Mesenchymal stem cell (in vitro differentiated cells and primary cell): ENCODE measurements at regions not wholly inside any gene's neighbourhood (a gene's known extent, or its start where the extent isn't known, plus 50 kb on each side); places are given as distances from the start of the nearest gene placed in this dataset.

Experiments
- DNase-seq: peaks from one replicate; pipeline ENCODE4 v3.0.0-alpha.2; 2013
- H2AFZ ChIP-seq: one replicate; pipeline ENCODE4 v1.6.1; 2013; ENCODE audit warnings: low read depth, mild to moderate bottlenecking, control low read depth, inconsistent platforms, low read length, moderate library complexity
- H2AK5ac ChIP-seq: 2 replicates; pipeline ENCODE4 v1.6.1; 2013; ENCODE audit warnings: low read length, moderate library complexity, mild to moderate bottlenecking, inconsistent platforms; ENCODE audit not compliant: severe bottlenecking
- H2BK120ac ChIP-seq: one replicate; pipeline ENCODE4 v1.6.1; 2013; ENCODE audit warnings: low read depth, mild to moderate bottlenecking, inconsistent platforms, low read length, moderate library complexity
- H2BK12ac ChIP-seq, 2 experiments: one replicate each; pipeline ENCODE4 v1.6.1; 2013; ENCODE audit warnings: inconsistent platforms in 2 of 2, low read length in 2 of 2, mild to moderate bottlenecking in 2 of 2, moderate library complexity in 2 of 2, control low read depth in 1 of 2
- H2BK15ac ChIP-seq: one replicate; pipeline ENCODE4 v1.6.1; 2013; ENCODE audit warnings: mild to moderate bottlenecking, low read depth, inconsistent platforms; ENCODE audit not compliant: poor library complexity, severe bottlenecking
- H2BK5ac ChIP-seq: 2 replicates; pipeline ENCODE4 v1.6.1; 2013; ENCODE audit warnings: low read depth, mild to moderate bottlenecking, low read length, control low read depth, inconsistent platforms; ENCODE audit not compliant: poor library complexity, severe bottlenecking
- H3K14ac ChIP-seq, 2 experiments: one replicate each; pipeline ENCODE4 v1.6.1; 2013; ENCODE audit warnings: inconsistent platforms in 2 of 2, low read length in 2 of 2, control low read depth in 1 of 2, mild to moderate bottlenecking in 1 of 2, moderate library complexity in 1 of 2
- H3K18ac ChIP-seq, 2 experiments: one replicate each; pipeline ENCODE4 v1.6.1; 2013; ENCODE audit warnings: inconsistent platforms in 2 of 2, low read length in 2 of 2, control low read depth in 1 of 2, low read depth in 1 of 2, mild to moderate bottlenecking in 1 of 2
- H3K23ac ChIP-seq, 2 experiments: one replicate each; pipeline ENCODE4 v1.6.1; 2013; ENCODE audit warnings: inconsistent platforms in 2 of 2, low read length in 2 of 2, mild to moderate bottlenecking in 2 of 2, moderate library complexity in 2 of 2, control low read depth in 1 of 2
- H3K27ac ChIP-seq: 2 replicates; pipeline ENCODE4 v1.5.1; 2013; ENCODE audit warnings: mild to moderate bottlenecking, moderate library complexity, low read length, control low read depth, inconsistent platforms; ENCODE audit not compliant: poor library complexity, severe bottlenecking
- H3K27me3 ChIP-seq, 2 experiments: 2 replicates each; pipeline versions ENCODE4 v1.6.1 to v1.7.0; 2013; ENCODE audit warnings: low read length in 2 of 2, mild to moderate bottlenecking in 2 of 2, moderate library complexity in 2 of 2, control low read depth in 1 of 2, inconsistent platforms in 1 of 2; ENCODE audit not compliant: control insufficient read depth in 1 of 2, insufficient read depth in 1 of 2
- H3K36me3 ChIP-seq, 2 experiments: 2 replicates each; pipeline versions ENCODE4 v1.6.1 to v1.7.0; 2013; ENCODE audit warnings: low read length in 2 of 2, control low read depth in 1 of 2, inconsistent platforms in 1 of 2, low read depth in 1 of 2, mild to moderate bottlenecking in 1 of 2; ENCODE audit not compliant: insufficient read depth in 2 of 2, control insufficient read depth in 1 of 2
- H3K4ac ChIP-seq, 2 experiments: one replicate each; pipeline ENCODE4 v1.6.1; 2013; ENCODE audit warnings: inconsistent platforms in 2 of 2, low read length in 2 of 2, mild to moderate bottlenecking in 2 of 2, moderate library complexity in 2 of 2, control low read depth in 1 of 2, low read depth in 1 of 2
- H3K4me1 ChIP-seq: 2 replicates; pipeline ENCODE4 v1.6.1; 2013; ENCODE audit warnings: low read depth, low read length, control low read depth; ENCODE audit not compliant: control insufficient read depth, insufficient read depth
- H3K4me2 ChIP-seq: 2 replicates; pipeline ENCODE4 v1.6.1; 2013; ENCODE audit warnings: low read length, mild to moderate bottlenecking, inconsistent platforms; ENCODE audit not compliant: poor library complexity, severe bottlenecking
- H3K4me3 ChIP-seq, 2 experiments: 2 replicates each; pipeline versions ENCODE4 v1.5.1 to v1.7.0; 2013; ENCODE audit warnings: low read length in 2 of 2, mild to moderate bottlenecking in 2 of 2, control low read depth in 1 of 2, low read depth in 1 of 2; ENCODE audit not compliant: insufficient read depth in 1 of 2
- H3K79me1 ChIP-seq: replicated peaks from 2 replicates; pipeline ENCODE4 v1.6.1; 2013; ENCODE audit warnings: mild to moderate bottlenecking, control low read depth, low read length, inconsistent platforms; ENCODE audit not compliant: poor library complexity, severe bottlenecking
- H3K9ac ChIP-seq: 2 replicates; pipeline ENCODE4 v1.7.0; 2013; ENCODE audit warnings: mild to moderate bottlenecking, low read length, moderate library complexity
- H3K9me3 ChIP-seq: 2 replicates; pipeline ENCODE4 v1.7.0; 2013; ENCODE audit warnings: mild to moderate bottlenecking, low read length; ENCODE audit not compliant: control insufficient read depth
- H4K8ac ChIP-seq: one replicate; pipeline ENCODE4 v1.6.1; 2013; ENCODE audit warnings: inconsistent platforms, mild to moderate bottlenecking, low read length, moderate library complexity
- H4K91ac ChIP-seq: one replicate; pipeline ENCODE4 v1.6.1; 2013; ENCODE audit warnings: mild to moderate bottlenecking, low read length, inconsistent platforms
- WGBS: methylation state at CpG from one replicate; pipeline ENCODE4 v1.1.7; 2013; ENCODE audit warnings: mixed read lengths; 5-methylcytosine and 5-hydroxymethylcytosine counted together

DNA sequence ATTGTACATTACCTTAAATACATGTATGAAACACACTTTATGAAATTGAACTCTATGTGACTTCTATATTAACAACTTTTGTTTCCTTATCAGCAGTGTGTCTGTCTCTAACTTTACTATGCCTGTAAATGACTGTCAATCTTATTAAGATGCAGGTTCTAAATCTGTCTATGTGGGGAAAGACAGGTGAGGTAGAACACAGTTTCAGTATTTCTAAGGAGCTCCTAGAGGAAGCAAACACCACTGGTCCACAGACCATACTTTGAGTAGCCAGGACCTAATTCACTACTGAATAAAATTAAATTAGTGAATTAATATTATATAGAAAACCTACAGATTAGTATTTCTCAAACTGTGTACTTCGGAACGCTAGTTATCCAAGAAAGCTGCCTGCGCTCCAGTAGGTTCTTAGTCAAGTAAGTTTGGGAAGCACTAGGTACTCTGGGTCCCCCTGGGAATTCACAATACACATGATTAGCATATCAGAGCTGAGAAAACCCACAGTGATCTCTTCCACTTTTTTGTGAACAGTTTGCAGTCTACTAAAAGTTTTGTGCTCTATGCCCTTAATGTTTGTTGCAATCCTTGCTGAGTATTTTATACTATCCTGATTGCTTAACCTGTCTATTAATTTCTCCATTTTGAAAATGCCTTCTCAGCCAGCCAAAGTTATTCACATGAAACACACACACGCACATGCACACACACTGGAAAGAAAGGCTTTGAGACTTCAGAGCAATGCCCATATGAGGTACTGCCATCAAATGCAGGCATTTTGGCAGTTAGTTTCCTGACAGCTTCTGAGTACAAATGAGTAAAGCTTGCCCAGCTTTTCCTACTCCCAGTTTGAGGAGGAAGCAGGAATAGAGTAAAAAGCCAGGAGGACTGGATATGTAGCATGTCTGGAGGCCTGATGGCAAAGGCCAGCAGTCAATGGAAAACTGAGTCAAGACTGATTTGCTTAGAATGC lies 133.6 kb upstream of the CPEB2 start:
- WGBS = 84% methylated on average over 3 of the region's 4 CpGs
- no peaks in the 10 kb centered on the region for H3K36me3 ChIP-seq
- H2AK5ac ChIP-seq = no peak overlapping the region

DNA sequence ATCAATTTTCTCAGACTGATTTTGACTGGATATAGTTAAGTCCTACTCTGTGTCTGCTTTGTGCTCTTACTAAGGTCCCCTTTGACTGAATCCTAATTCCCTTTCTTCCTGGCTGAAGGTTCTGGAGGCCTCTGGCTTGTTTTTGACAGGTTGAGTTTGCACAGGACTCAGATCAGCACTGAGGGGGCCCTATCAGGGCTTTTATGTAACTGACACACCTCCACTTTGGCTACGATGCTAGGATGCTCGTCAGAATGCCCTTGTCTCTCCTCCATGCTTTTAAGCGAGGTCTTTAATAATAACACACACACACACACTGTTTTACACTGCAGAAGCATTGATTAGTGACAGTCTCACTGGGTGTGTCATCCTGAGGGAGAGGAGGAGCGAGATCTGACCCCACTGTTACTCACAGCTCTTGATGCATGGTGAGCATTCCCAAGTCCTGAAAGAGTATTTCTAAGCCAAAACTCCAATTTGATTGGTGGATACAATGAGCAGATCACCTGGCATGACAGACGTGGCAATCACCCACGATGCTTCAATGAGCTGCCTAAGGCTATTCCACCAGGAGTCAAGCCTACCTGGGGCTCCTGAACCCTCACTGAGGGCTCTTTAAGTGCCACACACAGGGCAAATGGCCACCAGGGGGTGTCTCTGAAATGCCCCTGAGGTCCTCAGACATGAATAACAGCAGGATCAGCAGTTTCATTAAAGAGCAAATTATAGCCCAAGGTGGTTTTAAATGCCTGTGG lies 130.4 kb upstream of the CPEB2 start:
- Histone ChIP-seq H3K4ac (no peak overlapping the region), H4K8ac (no peak overlapping the region), H3K79me1 (no peaks in the 10 kb centered on the region), H3K27ac (no peak overlapping the region), H3K23ac (no peak overlapping the region), H4K91ac (no peak overlapping the region), H3K4me2 (no peak overlapping the region), H2BK15ac (no peak overlapping the region), H3K36me3 (no peaks in the 10 kb centered on the region), H2BK5ac (no peak overlapping the region), H2AK5ac (no peak overlapping the region), H3K9me3 (no peaks in the 10 kb centered on the region), H3K27me3 (peaks cover 0 to 4% of the 10 kb centered on the region in 2 experiments), H3K9ac (no peak overlapping the region), H2AFZ (no peak overlapping the region), H3K18ac (no peak overlapping the region), H2BK12ac (no peak overlapping the region), H3K14ac (no peak overlapping the region), H3K4me1 (no peaks in the 10 kb centered on the region), H2BK120ac (no peak overlapping the region), H3K4me3 (no peak overlapping the region)
- no peak for DNase-seq
- WGBS = 48% methylated on average over 6 of the region's 6 CpGs

More for the DNA sequence above, 133.6 kb upstream of the CPEB2 start:
- Histone ChIP-seq H4K8ac (no peak overlapping the region), H2BK15ac (no peak overlapping the region), H3K79me1 (no peaks in the 10 kb centered on the region), H3K9me3 (no peaks in the 10 kb centered on the region), H2BK120ac (no peak overlapping the region), H3K4ac (no peak overlapping the region), H2AFZ (no peak overlapping the region), H2BK5ac (no peak overlapping the region), H3K4me3 (no peak overlapping the region), H3K27ac (no peak overlapping the region), H3K14ac (no peak overlapping the region), H3K27me3 (peaks cover 0 to 4% of the 10 kb centered on the region in 2 experiments), H3K4me2 (no peak overlapping the region), H4K91ac (no peak overlapping the region), H3K18ac (no peak overlapping the region), H3K4me1 (no peaks in the 10 kb centered on the region), H3K23ac (no peak overlapping the region), H3K9ac (no peak overlapping the region), H2BK12ac (no peak overlapping the region)
- no peak for DNase-seq

DNA sequence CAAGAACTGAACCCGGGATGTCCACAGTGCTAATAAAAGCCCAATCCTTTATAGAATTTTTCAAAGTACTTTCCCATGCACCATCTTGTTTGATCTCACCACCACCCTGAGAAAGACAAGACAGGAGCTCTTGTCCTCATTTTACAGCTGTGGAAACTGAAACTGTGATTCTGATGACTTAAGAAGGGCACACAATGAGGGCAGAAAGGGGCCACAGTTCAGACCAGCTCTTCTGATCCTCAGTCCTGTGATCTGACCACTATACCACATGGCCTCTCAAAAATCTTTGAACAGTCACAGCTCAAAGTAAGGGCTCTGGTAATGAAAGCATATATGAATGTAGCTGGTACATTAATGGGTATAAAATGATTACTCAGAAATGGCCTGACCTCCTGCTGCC lies 127.3 kb upstream of the CPEB2 start:
- Histone ChIP-seq H2BK120ac (no peak overlapping the region), H3K4ac (no peak overlapping the region), H2AK5ac (no peak overlapping the region), H3K14ac (no peak overlapping the region), H4K91ac (no peak overlapping the region), H2BK5ac (no peak overlapping the region), H3K9ac (no peak overlapping the region), H3K23ac (no peak overlapping the region), H2AFZ (no peak overlapping the region), H3K27ac (no peak overlapping the region), H2BK15ac (no peak overlapping the region), H2BK12ac (no peak overlapping the region), H3K27me3 (no peaks in the 10 kb centered on the region), H3K4me3 (no peak overlapping the region), H4K8ac (no peak overlapping the region), H3K4me2 (no peak overlapping the region), H3K18ac (no peak overlapping the region), H3K36me3 (no peaks in the 10 kb centered on the region), H3K79me1 (no peaks in the 10 kb centered on the region), H3K4me1 (no peaks in the 10 kb centered on the region), H3K9me3 (no peaks in the 10 kb centered on the region)
- DNase-seq = no peak
- WGBS = 57% methylated on average over 1 of the region's 1 CpG
